ENCODE measurements at regions not wholly inside any gene's neighbourhood (a gene's known extent, or its start where the extent isn't known, plus 50 kb on each side); places are given as distances from the start of the nearest gene placed in this dataset.
A peak's percentile ranks its signal among the peaks of the same experiment; 100 is the strongest.

DNA sequence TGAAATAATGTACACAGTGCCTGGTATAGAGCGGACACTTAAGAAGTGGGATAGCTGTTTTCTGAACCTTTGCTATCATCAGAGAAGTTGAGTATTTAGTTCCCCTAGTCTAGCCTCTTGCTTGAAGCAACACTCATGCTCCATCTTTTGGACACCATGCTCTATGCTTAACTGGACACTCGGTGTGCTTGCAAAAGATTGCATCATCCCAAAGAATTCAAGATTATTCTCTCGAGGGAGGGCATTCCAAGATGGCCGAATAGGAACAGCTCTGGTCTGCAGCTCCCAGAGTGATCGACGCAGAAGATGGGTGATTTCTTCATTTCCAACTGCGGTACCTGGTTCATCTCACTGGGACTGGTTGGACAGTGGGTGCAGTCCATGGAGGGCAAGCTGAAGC is 143.9 kb upstream of the FSHR start:
- DNase-seq: no peak

DNA sequence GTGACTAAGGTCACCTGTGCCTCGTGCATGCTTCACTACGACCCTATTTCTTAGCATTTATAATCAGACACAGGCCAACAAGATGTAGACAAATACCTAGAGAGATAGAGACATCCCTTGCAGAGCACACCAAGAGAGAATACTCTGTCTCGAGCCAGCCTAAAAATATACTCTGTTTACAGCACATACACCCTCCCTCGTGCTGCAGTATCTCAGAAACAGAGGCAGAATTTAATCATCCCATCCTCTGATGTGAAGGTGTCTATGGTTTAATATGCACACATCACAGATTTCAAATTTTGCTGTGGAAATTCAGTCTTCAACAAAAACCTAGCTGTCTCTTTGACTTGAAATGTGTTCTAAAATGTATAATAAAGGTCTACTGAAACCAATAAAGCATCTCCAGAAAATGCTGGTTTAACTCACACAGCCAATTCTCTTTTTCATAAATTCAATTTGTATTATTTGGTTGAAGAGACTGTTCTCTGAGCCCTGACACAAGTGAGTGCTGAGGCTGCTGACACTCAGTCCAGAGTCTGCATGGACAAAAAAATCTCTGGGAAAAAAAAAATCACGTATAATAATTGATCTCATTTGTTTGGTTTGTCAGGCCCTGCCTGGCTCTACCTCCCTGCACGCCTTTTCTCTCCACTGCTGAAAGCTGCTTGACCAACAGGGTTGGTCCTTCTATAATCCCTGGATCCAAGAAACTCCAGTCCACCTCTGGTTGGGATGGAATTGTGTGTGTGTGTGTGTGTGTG is 142.0 kb upstream of the FSHR start:
- DNase-seq: no peak

DNA sequence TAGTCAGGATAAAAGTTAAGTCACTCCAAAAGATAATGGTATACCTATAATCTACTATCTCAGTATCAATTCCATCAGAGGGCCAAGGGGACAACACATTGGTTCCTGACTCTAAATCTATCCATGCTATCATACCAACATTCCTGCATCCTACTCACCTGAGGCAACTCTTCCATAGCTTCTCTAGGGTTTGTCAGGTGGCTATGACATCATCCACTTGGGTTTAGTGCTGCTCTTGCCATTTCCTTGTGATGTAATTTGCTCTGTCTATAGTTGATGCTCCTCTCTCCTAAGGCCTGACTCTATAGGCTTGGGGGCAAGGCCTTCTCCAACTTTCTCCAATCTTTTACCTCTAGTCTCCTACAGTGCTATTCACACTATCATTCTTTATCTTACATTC is 139.9 kb upstream of the FSHR start:
- no peak for DNase-seq

- no peak for DNase-seq
Measured at GRCh38 chr2:49291619-49292018, 137.3 kb upstream of the FSHR start.

DNA sequence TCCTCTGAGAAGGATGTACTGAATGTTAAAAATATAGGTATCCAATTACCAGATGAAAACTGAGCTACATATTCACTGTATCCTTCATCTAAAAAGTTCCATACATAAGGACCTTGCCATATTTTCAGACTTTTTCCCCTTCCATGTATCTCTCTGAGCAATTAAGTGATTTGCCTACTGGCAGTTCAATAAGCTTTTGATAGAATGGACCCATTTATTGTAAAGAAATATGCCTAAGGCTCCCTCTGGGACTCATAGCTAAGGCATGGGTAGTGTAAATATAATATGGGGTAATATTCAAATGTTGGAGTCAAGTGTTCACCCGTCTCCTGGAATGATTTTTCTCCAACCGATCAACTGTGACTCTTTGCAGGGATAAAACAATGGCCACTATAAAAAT is 135.4 kb upstream of the FSHR start:
- no peak for DNase-seq

GRCh38 chr2:49288902-49289700 is 134.8 kb upstream of the FSHR start:
- no peak for DNase-seq

GRCh38 chr2:49288113-49288705 is 133.9 kb upstream of the FSHR start:
- DNase-seq: no peak

DNA sequence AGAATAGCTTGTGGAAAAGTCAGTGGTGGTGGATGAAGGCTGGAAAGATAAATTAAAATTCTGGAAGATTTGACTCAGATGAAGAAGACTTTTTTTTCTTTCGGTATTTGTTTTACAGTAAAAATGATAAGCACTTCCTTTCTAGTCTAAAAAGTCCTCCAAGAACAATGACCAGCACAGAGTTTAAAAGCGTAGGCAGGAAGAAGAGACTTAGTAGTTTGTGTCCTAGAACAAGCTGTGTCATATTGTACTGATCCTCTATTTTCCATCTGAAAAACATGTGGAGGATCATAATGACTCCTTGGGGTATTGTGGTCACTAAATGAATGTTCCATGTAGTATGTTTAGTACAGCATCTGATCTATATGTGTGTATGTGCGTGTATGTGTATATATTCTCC is 132.4 kb upstream of the FSHR start:
- no peak for DNase-seq

GRCh38 chr2:49286045-49286444 is 131.7 kb upstream of the FSHR start:
- no peak for DNase-seq

DNA sequence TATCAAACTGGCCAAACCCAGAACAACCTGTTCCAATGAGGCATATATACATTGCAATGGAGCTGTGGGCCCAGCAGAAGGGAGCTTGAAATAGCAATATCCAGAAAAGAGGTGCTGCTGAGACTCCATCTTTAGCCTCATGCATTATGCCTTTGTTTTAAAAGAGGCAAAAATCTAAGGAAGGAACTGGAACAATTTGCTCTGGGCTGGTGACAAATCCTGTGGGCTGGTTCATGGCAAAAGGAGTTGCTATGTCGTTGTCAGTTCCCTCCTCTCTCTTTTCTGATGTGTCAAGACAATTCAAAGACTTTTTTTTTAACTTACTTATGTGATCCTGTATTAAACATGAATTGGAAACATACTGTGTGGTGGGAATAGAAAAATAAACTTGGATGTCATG is 124.2 kb upstream of the FSHR start:
- no peak for DNase-seq

- DNase-seq: no peak
Measured at GRCh38 chr2:49278141-49278540, 123.8 kb upstream of the FSHR start.

DNA sequence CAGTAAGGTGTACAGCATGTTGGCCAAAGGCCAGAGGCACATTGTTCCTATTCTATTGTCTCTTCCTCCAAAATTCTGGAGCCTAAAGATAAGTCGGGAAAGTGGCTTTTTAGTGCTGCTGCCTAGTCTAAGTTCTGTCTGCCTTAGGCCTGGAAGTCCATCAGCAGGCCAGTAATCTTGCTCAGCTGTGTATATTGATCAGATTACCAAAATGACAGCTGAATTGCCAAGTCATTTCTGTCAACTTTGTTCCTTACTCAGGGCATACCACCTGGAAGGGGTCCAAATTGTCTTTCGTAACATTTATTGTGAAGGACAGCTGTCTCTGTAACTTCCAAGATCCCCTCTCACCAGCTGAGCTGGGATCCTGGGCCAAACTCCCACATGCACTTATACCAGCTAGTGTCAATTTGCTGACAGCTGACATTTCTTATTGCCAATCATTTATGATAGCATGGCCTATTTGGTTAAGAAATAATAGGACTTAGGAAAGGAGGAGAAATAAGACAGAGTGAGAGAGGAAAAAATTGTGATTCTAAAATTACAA is 116.8 kb upstream of the FSHR start:
- DNase-seq: peak; percentile 30

GRCh38 chr2:49270091-49270490 is 115.8 kb upstream of the FSHR start:
- DNase-seq: no peak

DNA sequence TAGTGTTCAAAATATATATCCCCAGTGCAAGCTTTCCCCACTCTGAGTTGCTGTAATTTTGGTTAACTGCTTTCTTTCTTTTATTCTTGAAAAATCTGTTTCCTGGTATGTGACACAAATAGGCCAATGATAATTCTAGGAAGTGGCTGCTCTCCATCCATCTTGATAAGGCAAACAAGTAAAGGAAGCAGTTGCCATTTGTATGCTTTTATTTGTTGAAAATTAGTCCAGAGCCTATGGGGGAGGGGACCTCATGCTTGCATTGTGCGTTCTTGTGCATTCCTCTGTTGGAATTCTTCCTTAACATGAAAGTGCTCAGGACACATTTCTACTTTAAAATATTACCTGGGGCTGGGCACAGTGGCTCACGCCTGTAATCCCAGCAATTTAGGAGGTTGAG is 111.2 kb upstream of the FSHR start:
- no peak for DNase-seq

GRCh38 chr2:49262801-49263560 is 108.7 kb upstream of the FSHR start:
- no peak for DNase-seq

DNA sequence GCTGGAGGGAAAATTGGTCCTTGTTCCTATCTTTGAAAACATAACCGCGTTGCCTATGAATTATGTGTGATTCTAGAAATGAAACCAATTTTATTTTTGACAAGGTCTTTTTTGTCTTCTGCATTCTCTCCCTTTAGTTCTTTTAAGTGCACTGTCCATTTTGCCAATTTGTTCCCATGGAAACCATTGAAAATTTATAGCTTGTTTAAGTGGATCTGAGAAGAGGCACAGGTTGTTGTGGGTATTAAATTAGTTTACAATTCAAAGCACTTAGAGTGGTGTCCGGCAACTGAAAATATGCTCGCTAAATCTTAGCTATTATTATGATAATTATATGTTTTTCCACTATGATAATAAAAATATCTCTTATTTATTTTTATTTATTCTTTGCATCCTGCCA is 107.5 kb upstream of the FSHR start:
- DNase-seq: peak; percentile 6

DNA sequence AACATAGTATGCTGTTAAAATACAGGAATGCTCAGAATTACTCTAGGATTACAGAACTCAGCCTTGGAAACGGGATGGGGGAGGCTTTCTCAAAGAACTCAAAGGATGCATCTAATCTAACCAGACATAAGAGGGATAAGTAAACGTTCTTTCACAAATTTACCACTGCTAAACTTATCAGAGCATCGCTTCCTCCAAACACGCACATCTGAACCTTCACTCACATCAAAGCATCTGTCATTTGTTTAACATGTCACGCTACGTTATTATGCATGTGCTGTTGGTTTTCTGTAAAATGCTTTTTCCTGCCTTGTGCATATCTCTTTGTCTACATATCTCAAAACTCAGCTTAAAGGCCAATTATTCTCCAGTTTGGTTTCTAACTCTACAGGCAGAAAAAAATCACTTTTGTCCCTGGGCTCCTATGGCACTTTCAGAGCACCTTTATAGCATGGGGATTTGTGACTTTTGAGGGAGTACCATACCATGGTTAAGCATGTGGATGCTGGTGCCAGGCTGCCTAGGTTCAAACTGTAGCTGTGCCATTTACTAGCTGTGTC is 106.7 kb upstream of the FSHR start:
- DNase-seq: peak; percentile 26

DNA sequence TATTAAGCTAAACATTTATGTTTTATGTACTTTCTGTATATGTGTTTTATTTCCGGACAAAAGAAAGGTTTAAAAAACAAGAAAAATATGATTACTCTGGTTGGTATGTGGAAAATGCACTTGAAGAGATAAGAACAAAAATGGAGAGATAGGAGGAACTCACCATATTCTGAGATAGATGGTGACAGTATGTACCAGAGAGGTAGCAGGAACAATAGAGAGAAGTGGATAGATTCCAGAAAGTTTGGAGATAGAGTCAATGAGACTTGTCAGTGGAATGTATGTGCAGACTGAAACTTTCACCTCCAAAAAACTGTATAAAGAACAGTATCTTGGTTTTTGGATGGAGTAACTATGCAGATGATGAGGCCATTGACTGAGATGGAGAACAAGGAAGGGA is 105.6 kb upstream of the FSHR start:
- DNase-seq: no peak

- peak; percentile 60 for DNase-seq
Measured at GRCh38 chr2:49255409-49255971, 101.2 kb upstream of the FSHR start.

GRCh38 chr2:49254401-49254800 is 100.1 kb upstream of the FSHR start:
- no peak for DNase-seq

- no peak for DNase-seq
Measured at GRCh38 chr2:49251766-49252165, 97.5 kb upstream of the FSHR start.

- DNase-seq: no peak
Measured at GRCh38 chr2:49251251-49251650, 96.9 kb upstream of the FSHR start.

Measured in NCI-H345 (cell line).